ENCODE measurements at regions not wholly inside any gene's neighbourhood (a gene's known extent, or its start where the extent isn't known, plus 50 kb on each side); places are given as distances from the start of the nearest gene placed in this dataset.

GRCh38 chr2:242032780-242033656 is 163.5 kb downstream of the RTP5 start:
- H3K4me3 ChIP-seq (ENCODE audit: low read depth, low read length), result no peak overlapping the region
- no peak for DNase-seq (ENCODE audit: low read depth, low spot score)
- POLR2A ChIA-PET, result no interaction called here
- CTCF ChIA-PET, result no interaction called here
- no peak for TF ChIP-seq CTCF (IDR thresholded peaks at IDR 0.05; ENCODE audit: insufficient read depth, low read length, missing control alignments)

DNA sequence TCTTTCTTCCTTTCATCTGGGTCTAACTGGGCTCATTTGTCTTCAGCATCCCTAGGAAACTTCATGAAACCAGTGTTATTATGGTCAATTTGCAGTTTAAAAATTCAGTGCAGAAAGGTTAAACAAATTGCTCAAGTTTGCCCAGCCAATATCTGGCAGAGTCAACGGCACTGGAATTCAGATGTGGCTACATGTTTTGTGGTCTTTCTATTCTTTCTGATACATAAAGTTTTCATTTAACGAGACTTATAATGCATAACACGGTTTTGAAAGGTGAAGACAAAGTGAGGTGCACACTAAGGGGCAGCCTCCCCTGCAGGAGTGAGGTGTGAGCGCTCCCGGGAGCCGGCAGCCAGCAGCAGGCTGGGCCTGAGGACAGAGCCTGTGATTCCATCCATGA is 164.6 kb downstream of the RTP5 start:
- no peak for TF ChIP-seq CTCF (IDR thresholded peaks at IDR 0.05; ENCODE audit: insufficient read depth, low read length, missing control alignments)
- no peak for DNase-seq (ENCODE audit: low read depth, low spot score)
- CTCF ChIA-PET, result no interaction called here
- H3K4me3 ChIP-seq (ENCODE audit: low read depth, low read length), result no peak overlapping the region
- POLR2A ChIA-PET, result no interaction called here

- ChIA-PET POLR2A (no interaction called here), CTCF (no interaction called here)
- no peak overlapping the region for H3K4me3 ChIP-seq (ENCODE audit: low read depth, low read length)
- DNase-seq (ENCODE audit: low read depth, low spot score), result no peak
- no peak for TF ChIP-seq CTCF (IDR thresholded peaks at IDR 0.05; ENCODE audit: insufficient read depth, low read length, missing control alignments)
Observed at GRCh38 chr2:242034996-242035814, 165.7 kb downstream of the RTP5 start.

DNA sequence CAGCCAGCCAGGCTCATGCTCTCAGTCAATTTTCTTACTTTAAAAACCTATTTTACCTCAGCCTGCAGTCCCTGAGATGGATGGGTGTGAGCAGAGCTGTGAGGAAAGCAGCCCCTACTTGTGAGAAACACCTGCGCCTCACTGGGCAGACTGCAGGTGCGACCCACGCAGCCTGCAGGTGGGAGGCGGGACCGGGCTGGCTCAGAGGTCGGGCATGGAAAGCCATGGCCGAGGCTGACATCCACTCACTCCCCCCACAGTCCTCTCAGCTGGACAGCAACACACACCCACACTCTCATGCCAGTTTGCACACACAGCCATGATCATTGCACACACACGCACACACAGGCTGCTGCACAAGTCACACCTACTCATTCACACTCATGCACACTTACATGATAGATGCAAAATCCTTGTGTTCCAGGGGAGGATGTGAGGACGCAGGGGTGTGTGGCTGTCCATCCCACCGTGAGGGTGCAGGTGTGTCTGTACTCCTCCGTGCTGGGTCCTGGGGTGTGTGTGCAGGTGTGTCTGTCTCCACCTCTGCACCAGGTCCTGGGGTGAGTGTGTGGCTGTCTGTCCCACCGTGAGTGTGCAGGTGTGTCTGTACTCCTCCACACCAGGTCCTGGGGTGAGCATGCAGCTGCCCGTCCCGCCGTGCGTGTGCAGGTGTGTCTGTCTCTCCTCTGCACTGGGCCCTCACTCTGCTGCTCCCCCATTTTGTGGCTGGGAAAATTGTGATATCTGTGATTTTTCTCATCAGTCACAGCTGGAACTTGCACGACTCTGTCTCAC is 166.5 kb downstream of the RTP5 start:
- CTCF ChIA-PET, result no interaction called here
- no peak overlapping the region for H3K4me3 ChIP-seq (ENCODE audit: low read depth, low read length)
- DNase-seq (ENCODE audit: low read depth, low spot score), result no peak
- POLR2A ChIA-PET, result no interaction called here
- TF ChIP-seq CTCF (IDR thresholded peaks at IDR 0.05; ENCODE audit: insufficient read depth, low read length, missing control alignments), result no peak

GRCh38 chr2:242036653-242036950 is 167.1 kb downstream of the RTP5 start:
- ChIA-PET CTCF (no interaction called here), POLR2A (no interaction called here)
- no peak for TF ChIP-seq CTCF (IDR thresholded peaks at IDR 0.05; ENCODE audit: insufficient read depth, low read length, missing control alignments)
- H3K4me3 ChIP-seq (ENCODE audit: low read depth, low read length), result no peak overlapping the region
- no peak for DNase-seq (ENCODE audit: low read depth, low spot score)
